ENCODE measurements at regions not wholly inside any gene's neighbourhood (a gene's known extent, or its start where the extent isn't known, plus 50 kb on each side); places are given as distances from the start of the nearest gene placed in this dataset.
"Not testable (repeated sequence)": the region's sequence is repeated elsewhere in the genome, so short reads cannot be mapped to it uniquely, and the experiment has no call there.

DNA sequence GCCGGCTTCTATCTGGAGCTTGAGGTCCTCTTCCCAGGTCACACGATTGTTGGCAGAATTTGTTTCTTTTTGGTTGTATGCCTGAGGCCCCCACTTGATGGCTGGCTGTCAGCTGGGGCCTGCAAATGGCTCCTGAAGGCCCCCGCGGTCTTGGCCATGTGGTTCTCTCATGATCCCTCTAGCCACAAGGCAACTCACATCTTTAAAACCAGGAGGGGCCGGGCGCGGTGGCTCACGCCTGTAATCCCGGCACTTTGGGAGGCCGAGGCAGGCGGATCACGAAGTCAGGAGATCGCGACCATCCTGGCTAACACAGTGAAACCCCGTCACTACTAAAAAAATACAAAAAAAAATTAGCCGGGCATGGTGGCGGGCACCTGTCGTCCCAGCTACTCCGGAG is 443.6 kb downstream of the DOK5 start:
- TF ChIP-seq, protein P1, sequence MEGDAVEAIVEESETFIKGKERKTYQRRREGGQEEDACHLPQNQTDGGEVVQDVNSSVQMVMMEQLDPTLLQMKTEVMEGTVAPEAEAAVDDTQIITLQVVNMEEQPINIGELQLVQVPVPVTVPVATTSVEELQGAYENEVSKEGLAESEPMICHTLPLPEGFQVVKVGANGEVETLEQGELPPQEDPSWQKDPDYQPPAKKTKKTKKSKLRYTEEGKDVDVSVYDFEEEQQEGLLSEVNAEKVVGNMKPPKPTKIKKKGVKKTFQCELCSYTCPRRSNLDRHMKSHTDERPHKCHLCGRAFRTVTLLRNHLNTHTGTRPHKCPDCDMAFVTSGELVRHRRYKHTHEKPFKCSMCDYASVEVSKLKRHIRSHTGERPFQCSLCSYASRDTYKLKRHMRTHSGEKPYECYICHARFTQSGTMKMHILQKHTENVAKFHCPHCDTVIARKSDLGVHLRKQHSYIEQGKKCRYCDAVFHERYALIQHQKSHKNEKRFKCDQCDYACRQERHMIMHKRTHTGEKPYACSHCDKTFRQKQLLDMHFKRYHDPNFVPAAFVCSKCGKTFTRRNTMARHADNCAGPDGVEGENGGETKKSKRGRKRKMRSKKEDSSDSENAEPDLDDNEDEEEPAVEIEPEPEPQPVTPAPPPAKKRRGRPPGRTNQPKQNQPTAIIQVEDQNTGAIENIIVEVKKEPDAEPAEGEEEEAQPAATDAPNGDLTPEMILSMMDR (IDR thresholded peaks at IDR 0.05) = not testable (repeated sequence)
- TF ChIP-seq POLR2A (IDR thresholded peaks at IDR 0.05); POLR2AphosphoS5 (IDR thresholded peaks at IDR 0.05; ENCODE audit: insufficient read depth in 1 of 2, low read depth in 1 of 2): not testable (repeated sequence)

All from vagina (tissue), 2 donors.